ENCODE measurements at regions not wholly inside any gene's neighbourhood (a gene's known extent, or its start where the extent isn't known, plus 50 kb on each side); places are given as distances from the start of the nearest gene placed in this dataset.
"Not testable (repeated sequence)": the region's sequence is repeated elsewhere in the genome, so short reads cannot be mapped to it uniquely, and the experiment has no call there.

- intact Hi-C loops (cut with micrococcal nuclease), result no loop called here
- Mint-ChIP-seq H3K27ac (ENCODE audit: low read depth, unreplicated experiment) (no peak overlapping the region), H3K27me3 (ENCODE audit: insufficient read depth, unreplicated experiment) (no peaks in the 10 kb centered on the region), H3K9me3 (ENCODE audit: unreplicated experiment) (no peaks in the 10 kb centered on the region), H3K36me3 (ENCODE audit: insufficient read depth, unreplicated experiment) (no peaks in the 10 kb centered on the region), H3K4me3 (ENCODE audit: unreplicated experiment) (no peak overlapping the region), H3K4me1 (ENCODE audit: insufficient read depth, unreplicated experiment) (no peaks in the 10 kb centered on the region)
- no TSS peak for BruUV-seq (replicated peaks)
- CTCF ChIA-PET, result interaction anchor here (0.5 kb wide), 1 partner anchor 137 kb away, joined by 3 read pairs; no protein-coding TSS in a partner anchor
- peak; percentile 48 for DNase-seq (ENCODE audit: unreplicated experiment)
- no peak for TF ChIP-seq CTCF (IDR thresholded peaks at IDR 0.05; ENCODE audit: unreplicated experiment)
- POLR2A ChIA-PET, result interaction anchor here (1.1 to 1.3 kb wide), 3 partner anchors 10 to 31 kb away, joined by 3 to 5 read pairs (median 4); no protein-coding TSS in a partner anchor
Observed at GRCh38 chr1:58964880-58965279, 181.0 kb upstream of the JUN start.

- TF ChIP-seq CTCF (IDR thresholded peaks at IDR 0.05; ENCODE audit: unreplicated experiment), result no peak
- H3K4me1 Mint-ChIP-seq (ENCODE audit: insufficient read depth, unreplicated experiment), result peaks cover under 1% of the 10 kb centered on the region
- H3K36me3 Mint-ChIP-seq (ENCODE audit: insufficient read depth, unreplicated experiment), result no peaks in the 10 kb centered on the region
- H3K9me3 Mint-ChIP-seq (ENCODE audit: unreplicated experiment), result no peaks in the 10 kb centered on the region
- H3K27ac Mint-ChIP-seq (ENCODE audit: low read depth, unreplicated experiment), result no peak overlapping the region
- CTCF ChIA-PET, result interaction anchor here (0.6 to 0.8 kb wide), 2 partner anchors 138 to 171 kb away, joined by 3 to 4 read pairs; no protein-coding TSS in a partner anchor
- no TSS peak for BruUV-seq (replicated peaks)
- POLR2A ChIA-PET, result no interaction called here
- no peak for DNase-seq (ENCODE audit: unreplicated experiment)
- no peak overlapping the region for H3K4me3 Mint-ChIP-seq (ENCODE audit: unreplicated experiment)
- intact Hi-C loops (cut with micrococcal nuclease), result no loop called here
- H3K27me3 Mint-ChIP-seq (ENCODE audit: insufficient read depth, unreplicated experiment), result no peaks in the 10 kb centered on the region
Observed at GRCh38 chr1:58966103-58966916, 182.5 kb upstream of the JUN start.

- no TSS peak for BruUV-seq (replicated peaks)
- POLR2A ChIA-PET, result interaction anchor here (1.3 kb wide), 1 partner anchor 11 kb away, joined by 5 read pairs; no protein-coding TSS in a partner anchor
- H3K27me3 Mint-ChIP-seq (ENCODE audit: insufficient read depth, unreplicated experiment), result no peaks in the 10 kb centered on the region
- intact Hi-C loops (cut with micrococcal nuclease), result no loop called here
- H3K27ac Mint-ChIP-seq (ENCODE audit: low read depth, unreplicated experiment), result no peak overlapping the region
- no peak for TF ChIP-seq CTCF (IDR thresholded peaks at IDR 0.05; ENCODE audit: unreplicated experiment)
- no peak overlapping the region for H3K4me3 Mint-ChIP-seq (ENCODE audit: unreplicated experiment)
- DNase-seq (ENCODE audit: unreplicated experiment), result no peak
- peaks cover 9% of the 10 kb centered on the region for H3K4me1 Mint-ChIP-seq (ENCODE audit: insufficient read depth, unreplicated experiment)
- CTCF ChIA-PET, result no interaction called here
- no peaks in the 10 kb centered on the region for H3K36me3 Mint-ChIP-seq (ENCODE audit: insufficient read depth, unreplicated experiment)
- H3K9me3 Mint-ChIP-seq (ENCODE audit: unreplicated experiment), result no peaks in the 10 kb centered on the region
Observed at GRCh38 chr1:58966917-58967740, 183.3 kb upstream of the JUN start.

GRCh38 chr1:58968360-58968952 lies 184.6 kb upstream of the JUN start:
- intact Hi-C loops (cut with micrococcal nuclease), result no loop called here
- TF ChIP-seq CTCF (IDR thresholded peaks at IDR 0.05; ENCODE audit: unreplicated experiment), result no peak
- Mint-ChIP-seq H3K27ac (ENCODE audit: low read depth, unreplicated experiment) (peak overlapping the region; percentile 25), H3K9me3 (ENCODE audit: unreplicated experiment) (no peaks in the 10 kb centered on the region), H3K4me3 (ENCODE audit: unreplicated experiment) (no peak overlapping the region), H3K36me3 (ENCODE audit: insufficient read depth, unreplicated experiment) (no peaks in the 10 kb centered on the region), H3K4me1 (ENCODE audit: insufficient read depth, unreplicated experiment) (peaks cover 10% of the 10 kb centered on the region), H3K27me3 (ENCODE audit: insufficient read depth, unreplicated experiment) (no peaks in the 10 kb centered on the region)
- DNase-seq (ENCODE audit: unreplicated experiment), result peak; percentile 23
- ChIA-PET CTCF (interaction anchor here (0.6 to 0.9 kb wide), 3 partner anchors 37 to 322 kb away, joined by 3 read pairs; no protein-coding TSS in a partner anchor), POLR2A (interaction anchor here (0.6 to 1.3 kb wide), 2 partner anchors 9 to 13 kb away, joined by 3 to 5 read pairs; no protein-coding TSS in a partner anchor)
- BruUV-seq (replicated peaks), result no TSS peak

- Mint-ChIP-seq H3K27ac (ENCODE audit: low read depth, unreplicated experiment) (peak overlapping the region; percentile 25), H3K4me1 (ENCODE audit: insufficient read depth, unreplicated experiment) (peaks cover 10% of the 10 kb centered on the region)
- H3K36me3 Mint-ChIP-seq (ENCODE audit: insufficient read depth, unreplicated experiment); intact Hi-C loops (cut with micrococcal nuclease); DNase-seq (ENCODE audit: unreplicated experiment); BruUV-seq (replicated peaks); CTCF ChIA-PET; H3K27me3 Mint-ChIP-seq (ENCODE audit: insufficient read depth, unreplicated experiment); H3K9me3 Mint-ChIP-seq (ENCODE audit: unreplicated experiment); H3K4me3 Mint-ChIP-seq (ENCODE audit: unreplicated experiment): not testable (repeated sequence)
- POLR2A ChIA-PET, result interaction anchor here (0.6 to 1.0 kb wide), 2 partner anchors 13 to 152 kb away, joined by 3 read pairs; no protein-coding TSS in a partner anchor
Observed at GRCh38 chr1:58969176-58969575, 185.3 kb upstream of the JUN start.
